HEK293T (cell line): ENCODE measurements at regions not wholly inside any gene's neighbourhood (a gene's known extent, or its start where the extent isn't known, plus 50 kb on each side); places are given as distances from the start of the nearest gene placed in this dataset.

Experiments used
- BHLHE40 ChIP-seq: fragments of 450-650 bp; IDR thresholded peaks from 2 replicates; pipeline ENCODE4 v1.6.1; 2016; ENCODE audit warnings: mild to moderate bottlenecking, moderate library complexity, borderline replicate concordance
- FOXA1 ChIP-seq: fragments of 450-650 bp; IDR thresholded peaks from 2 replicates; pipeline ENCODE4 v1.6.1; 2016; ENCODE audit warnings: mild to moderate bottlenecking
- FOXK2 ChIP-seq: fragments of 450-650 bp; IDR thresholded peaks from 2 replicates; pipeline ENCODE4 v1.6.1; 2016; ENCODE audit warnings: mild to moderate bottlenecking
- FOXM1 ChIP-seq: fragments of 450-650 bp; IDR thresholded peaks from 2 replicates; pipeline ENCODE4 v1.6.1; 2017; ENCODE audit warnings: mild to moderate bottlenecking, borderline replicate concordance
- L3MBTL2 ChIP-seq: fragments of 450-650 bp; conservative IDR thresholded peaks from 2 replicates; pipeline ENCODE4 v1.6.1; 2016; ENCODE audit warnings: mild to moderate bottlenecking
- NFRKB ChIP-seq: fragments of 450-650 bp; IDR thresholded peaks from 2 replicates; pipeline ENCODE4 v1.6.1; 2016; ENCODE audit warnings: mild to moderate bottlenecking, moderate library complexity
- SP1 ChIP-seq: fragments of 450-650 bp; IDR thresholded peaks from 2 replicates; pipeline ENCODE4 v1.6.1; 2017
- SUZ12 ChIP-seq: fragments of 450-650 bp; IDR thresholded peaks from 2 replicates; pipeline ENCODE4 v1.6.1; 2016; ENCODE audit warnings: mild to moderate bottlenecking
- TARDBP ChIP-seq: fragments of 450-650 bp; IDR thresholded peaks from 2 replicates; pipeline ENCODE4 v1.6.1; 2016
- ZNF384 ChIP-seq: fragments of 450-650 bp; IDR thresholded peaks from 2 replicates; pipeline ENCODE4 v1.6.1; 2016
- TF ChIP-seq, protein P1 (sequence below): fragments of 450-650 bp; IDR thresholded peaks from 2 replicates; pipeline ENCODE4 v1.6.1; 2016

DNA sequence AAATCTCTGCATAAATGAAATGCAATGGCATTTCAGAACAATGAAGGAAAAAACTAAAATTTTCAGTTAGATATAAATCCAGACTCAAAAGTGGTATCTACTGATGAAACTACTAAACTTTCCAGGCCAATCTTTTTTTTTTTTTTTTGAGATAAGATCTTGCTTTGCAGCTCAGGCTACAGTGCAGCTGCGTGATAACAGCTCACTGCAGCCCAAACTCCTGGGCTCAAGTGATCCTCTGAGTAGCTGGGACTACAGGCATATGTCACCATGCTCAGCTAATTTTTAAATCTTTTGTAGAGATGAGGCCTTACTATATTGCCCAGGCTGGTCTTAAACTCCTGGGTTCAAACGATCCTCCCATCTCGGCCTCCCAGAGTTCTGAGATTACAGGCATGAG is 1228.2 kb upstream of the ADGRL3 start:
- no peak for TF ChIP-seq TARDBP
- TF ChIP-seq FOXK2: no peak
- TF ChIP-seq SP1: no peak
- no peak for TF ChIP-seq FOXA1
- TF ChIP-seq SUZ12: no peak
- TF ChIP-seq, protein P1, sequence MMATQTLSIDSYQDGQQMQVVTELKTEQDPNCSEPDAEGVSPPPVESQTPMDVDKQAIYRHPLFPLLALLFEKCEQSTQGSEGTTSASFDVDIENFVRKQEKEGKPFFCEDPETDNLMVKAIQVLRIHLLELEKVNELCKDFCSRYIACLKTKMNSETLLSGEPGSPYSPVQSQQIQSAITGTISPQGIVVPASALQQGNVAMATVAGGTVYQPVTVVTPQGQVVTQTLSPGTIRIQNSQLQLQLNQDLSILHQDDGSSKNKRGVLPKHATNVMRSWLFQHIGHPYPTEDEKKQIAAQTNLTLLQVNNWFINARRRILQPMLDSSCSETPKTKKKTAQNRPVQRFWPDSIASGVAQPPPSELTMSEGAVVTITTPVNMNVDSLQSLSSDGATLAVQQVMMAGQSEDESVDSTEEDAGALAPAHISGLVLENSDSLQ: no peak
- TF ChIP-seq ZNF384: no peak
- TF ChIP-seq FOXM1: no peak
- TF ChIP-seq NFRKB: no peak
- TF ChIP-seq L3MBTL2: no peak
- no peak for TF ChIP-seq BHLHE40
